CD4-positive, CD25-positive, alpha-beta regulatory T cell (primary cell): ENCODE measurements at regions not wholly inside any gene's neighbourhood (a gene's known extent, or its start where the extent isn't known, plus 50 kb on each side); places are given as distances from the start of the nearest gene placed in this dataset.

Source experiments
- ATAC-seq, 2 donors: fragments of 150-1000 bp; cut with Tn5 transposase; one replicate each; pipeline ENCODE4 v1.10.0; 2021; ENCODE audit warnings: low read depth in 2 of 2, moderate number of reproducible peaks in 2 of 2, moderate library complexity in 1 of 2
- DNase-seq, 3 donors: peaks; one replicate each; pipeline versions ENCODE4 v3.0.0 to v3.0.0-alpha.2; 2012 to 2022; ENCODE audit warnings: mixed read lengths in 1 of 3
- H3K27ac ChIP-seq: one replicate; pipeline ENCODE4 v1.7.0; 2013; ENCODE audit warnings: mild to moderate bottlenecking, low read length; ENCODE audit not compliant: insufficient read depth, poor library complexity, severe bottlenecking
- H3K27me3 ChIP-seq: one replicate; pipeline ENCODE4 v1.7.0; 2013; ENCODE audit warnings: low read length; ENCODE audit not compliant: control insufficient read depth, insufficient read depth
- H3K36me3 ChIP-seq: one replicate; pipeline ENCODE4 v1.7.0; 2013; ENCODE audit warnings: mild to moderate bottlenecking, low read length, moderate library complexity; ENCODE audit not compliant: control insufficient read depth, insufficient read depth
- H3K4me1 ChIP-seq: 2 replicates; pipeline ENCODE4 v1.7.0; 2013; ENCODE audit warnings: mild to moderate bottlenecking, low read length; ENCODE audit not compliant: insufficient read depth, control insufficient read depth, poor library complexity, severe bottlenecking
- H3K4me3 ChIP-seq: one replicate; pipeline ENCODE4 v1.7.0; 2013; ENCODE audit warnings: low read depth, mild to moderate bottlenecking, low read length, moderate library complexity
- H3K9me3 ChIP-seq, 2 experiments: 1 replicate in 1 of 2; 2 replicates in 1 of 2; pipeline ENCODE4 v1.7.0; 2013; ENCODE audit warnings: low read length in 2 of 2, mild to moderate bottlenecking in 1 of 2, moderate library complexity in 1 of 2; ENCODE audit not compliant: control insufficient read depth in 2 of 2
- H3K27ac Mint-ChIP-seq, 3 donors: one replicate each; pipeline ENCODE4 v1.8.0; 2020 to 2022; ENCODE audit warnings: mild to moderate bottlenecking in 3 of 3, mixed read lengths in 3 of 3, moderate library complexity in 2 of 3
- H3K27me3 Mint-ChIP-seq: one replicate; pipeline ENCODE4 v1.8.0; 2022; ENCODE audit warnings: mild to moderate bottlenecking, mixed read lengths
- H3K36me3 Mint-ChIP-seq: one replicate; pipeline ENCODE4 v1.8.0; 2020; ENCODE audit warnings: mixed read lengths
- H3K4me1 Mint-ChIP-seq, 4 donors: one replicate each; pipeline ENCODE4 v1.8.0; 2020 to 2022; ENCODE audit warnings: mixed read lengths in 4 of 4, mild to moderate bottlenecking in 1 of 4
- H3K4me3 Mint-ChIP-seq, 4 donors: one replicate each; pipeline ENCODE4 v1.8.0; 2020 to 2022; ENCODE audit warnings: mild to moderate bottlenecking in 4 of 4, mixed read lengths in 4 of 4, moderate library complexity in 3 of 4
- H3K9me3 Mint-ChIP-seq, 7 donors: one replicate each; pipeline ENCODE4 v1.8.0; 2020 to 2022; ENCODE audit warnings: mixed read lengths in 7 of 7, mild to moderate bottlenecking in 3 of 7, moderate library complexity in 2 of 7

- Mint-ChIP-seq H3K27ac (no peak overlapping the region), H3K4me1 (peaks cover 0 to 5% (median under 1%) of the 10 kb centered on the region in 4 donors), H3K36me3 (no peaks in the 10 kb centered on the region), H3K9me3 (peaks cover 0 to 1% (median 0%) of the 10 kb centered on the region in 7 donors), H3K4me3 (no peak overlapping the region), H3K27me3 (peaks cover 19% of the 10 kb centered on the region)
- no peaks in the 10 kb centered on the region for H3K9me3 ChIP-seq
- no peak overlapping the region for H3K27ac ChIP-seq
- H3K27me3 ChIP-seq, result peaks cover 4% of the 10 kb centered on the region
- no peaks in the 10 kb centered on the region for H3K36me3 ChIP-seq
- no peak overlapping the region for H3K4me3 ChIP-seq
- ATAC-seq (no peak), DNase-seq (no peak)
- no peaks in the 10 kb centered on the region for H3K4me1 ChIP-seq
Observed at GRCh38 chr5:171634511-171634910, 151.1 kb upstream of the SMIM23 start.

- Mint-ChIP-seq H3K9me3 (peaks cover 0 to 1% (median 0%) of the 10 kb centered on the region in 7 donors), H3K4me3 (no peak overlapping the region), H3K36me3 (no peaks in the 10 kb centered on the region), H3K27me3 (peaks cover 19% of the 10 kb centered on the region), H3K4me1 (peaks cover 0 to 5% (median under 1%) of the 10 kb centered on the region in 4 donors), H3K27ac (no peak overlapping the region)
- Histone ChIP-seq H3K4me1 (no peaks in the 10 kb centered on the region), H3K36me3 (no peaks in the 10 kb centered on the region), H3K4me3 (no peak overlapping the region), H3K27me3 (peaks cover 4% of the 10 kb centered on the region), H3K27ac (no peak overlapping the region), H3K9me3 (no peaks in the 10 kb centered on the region)
- DNase-seq, result no peak
- no peak for ATAC-seq
Observed at GRCh38 chr5:171635028-171635427, 150.6 kb upstream of the SMIM23 start.

DNA sequence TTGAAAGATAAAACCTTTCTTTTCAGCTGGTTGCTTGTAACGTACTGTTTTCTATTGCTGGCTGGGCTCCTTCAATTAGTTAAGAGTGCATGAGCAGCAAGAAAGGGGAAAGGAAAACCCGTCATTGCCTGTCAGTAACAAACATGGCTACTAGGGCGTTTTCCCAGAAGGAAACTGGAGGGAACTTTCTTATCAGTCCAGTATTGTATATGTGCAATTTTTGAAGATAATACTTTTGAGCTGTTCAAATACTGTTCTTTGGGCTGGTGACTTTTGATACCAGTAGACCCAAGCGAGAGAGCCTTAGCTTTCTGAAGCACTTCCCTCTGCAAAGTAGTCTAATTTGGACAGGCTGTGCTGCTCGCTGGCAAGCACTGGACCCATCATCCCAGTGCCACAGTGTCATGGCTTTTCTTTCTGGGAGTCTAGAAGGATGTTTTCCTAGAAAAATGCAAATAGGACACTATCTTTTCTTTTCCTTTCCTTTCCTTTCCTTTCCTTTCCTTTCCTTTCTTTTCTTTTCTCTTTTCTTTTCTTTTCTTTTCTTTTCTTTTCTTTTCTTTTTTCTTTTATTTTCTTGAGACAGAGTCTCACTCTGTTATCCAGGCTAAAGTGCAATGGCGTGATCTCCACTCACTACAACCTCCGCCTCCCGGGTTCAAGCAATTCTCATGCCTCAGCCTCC lies 149.9 kb upstream of the SMIM23 start:
- peaks cover 20% of the 10 kb centered on the region for H3K27me3 Mint-ChIP-seq
- no peaks in the 10 kb centered on the region for H3K4me1 ChIP-seq
- H3K36me3 Mint-ChIP-seq, result no peaks in the 10 kb centered on the region
- no peak overlapping the region for H3K27ac Mint-ChIP-seq
- H3K9me3 ChIP-seq, result no peaks in the 10 kb centered on the region
- H3K4me3 Mint-ChIP-seq, result no peak overlapping the region
- no peak overlapping the region for H3K4me3 ChIP-seq
- peaks cover 0 to 5% (median 0%) of the 10 kb centered on the region in 4 donors for H3K4me1 Mint-ChIP-seq
- H3K27me3 ChIP-seq, result peaks cover 4% of the 10 kb centered on the region
- DNase-seq (no peak), ATAC-seq (no peak)
- H3K27ac ChIP-seq, result no peak overlapping the region
- H3K9me3 Mint-ChIP-seq, result peaks cover 0 to 1% (median 0%) of the 10 kb centered on the region in 7 donors
- no peaks in the 10 kb centered on the region for H3K36me3 ChIP-seq

- no peaks in the 10 kb centered on the region for H3K4me1 ChIP-seq
- no peak for ATAC-seq
- no peaks in the 10 kb centered on the region for H3K9me3 Mint-ChIP-seq
Observed at GRCh38 chr5:171637811-171638210, 147.8 kb upstream of the SMIM23 start.

DNA sequence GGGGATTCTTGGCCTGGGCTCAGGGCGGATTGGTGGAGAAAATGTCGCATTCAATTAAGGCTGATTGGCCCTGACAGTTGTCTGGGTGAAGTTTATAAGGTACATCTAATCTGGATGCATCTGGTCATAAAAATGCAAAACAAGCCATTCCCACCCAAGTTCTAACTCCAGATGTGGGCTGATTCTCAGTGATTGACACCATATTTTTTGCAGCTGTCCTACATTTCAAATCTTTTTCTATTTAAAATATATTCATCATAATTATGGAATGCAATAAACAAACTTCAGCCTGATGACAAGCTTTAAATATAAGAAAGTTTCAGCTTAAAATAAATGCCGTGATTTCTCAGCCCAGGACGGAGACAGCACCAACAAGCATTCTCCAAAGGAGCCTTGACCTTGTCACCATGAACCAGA lies 146.4 kb upstream of the SMIM23 start:
- DNase-seq (no peak), ATAC-seq (no peak)
- Mint-ChIP-seq H3K4me1 (peaks cover 0 to 3% (median 0%) of the 10 kb centered on the region in 4 donors), H3K27me3 (peaks cover 20% of the 10 kb centered on the region), H3K9me3 (peaks cover 0 to 3% (median 0%) of the 10 kb centered on the region in 7 donors), H3K36me3 (no peaks in the 10 kb centered on the region), H3K27ac (no peak overlapping the region), H3K4me3 (no peak overlapping the region)
- H3K27ac ChIP-seq, result no peak overlapping the region
- H3K4me3 ChIP-seq, result no peak overlapping the region
- peaks cover 4% of the 10 kb centered on the region for H3K27me3 ChIP-seq
- H3K4me1 ChIP-seq, result no peaks in the 10 kb centered on the region
- no peaks in the 10 kb centered on the region for H3K9me3 ChIP-seq
- H3K36me3 ChIP-seq, result no peaks in the 10 kb centered on the region

More at GRCh38 chr5:171637811-171638210, 147.8 kb upstream of the SMIM23 start:
- Mint-ChIP-seq H3K36me3 (no peaks in the 10 kb centered on the region), H3K4me3 (no peak overlapping the region), H3K4me1 (peaks cover 0 to 5% (median 0%) of the 10 kb centered on the region in 4 donors), H3K27me3 (peaks cover 24% of the 10 kb centered on the region), H3K27ac (no peak overlapping the region)
- no peaks in the 10 kb centered on the region for H3K9me3 ChIP-seq
- H3K4me3 ChIP-seq, result no peak overlapping the region
- no peaks in the 10 kb centered on the region for H3K36me3 ChIP-seq
- no peak for DNase-seq
- no peak overlapping the region for H3K27ac ChIP-seq
- peaks cover 4% of the 10 kb centered on the region for H3K27me3 ChIP-seq

GRCh38 chr5:171639966-171640365 lies 145.7 kb upstream of the SMIM23 start:
- no peaks in the 10 kb centered on the region for H3K4me1 ChIP-seq
- Mint-ChIP-seq H3K36me3 (no peaks in the 10 kb centered on the region), H3K4me1 (no peaks in the 10 kb centered on the region), H3K9me3 (peaks cover 0 to 3% (median 0%) of the 10 kb centered on the region in 7 donors), H3K27ac (no peak overlapping the region), H3K4me3 (no peak overlapping the region), H3K27me3 (peaks cover 16% of the 10 kb centered on the region)
- no peak overlapping the region for H3K27ac ChIP-seq
- no peaks in the 10 kb centered on the region for H3K36me3 ChIP-seq
- H3K9me3 ChIP-seq, result no peaks in the 10 kb centered on the region
- ATAC-seq (no peak), DNase-seq (no peak)
- H3K27me3 ChIP-seq, result peaks cover 1% of the 10 kb centered on the region
- no peak overlapping the region for H3K4me3 ChIP-seq

- no peak for ATAC-seq
- H3K27ac Mint-ChIP-seq, result no peak overlapping the region
- H3K4me3 Mint-ChIP-seq, result no peak overlapping the region
- no peak overlapping the region for H3K27ac ChIP-seq
- DNase-seq, result no peak
- H3K4me1 Mint-ChIP-seq, result no peaks in the 10 kb centered on the region
- no peaks in the 10 kb centered on the region for H3K27me3 ChIP-seq
- H3K9me3 ChIP-seq, result no peaks in the 10 kb centered on the region
- no peaks in the 10 kb centered on the region for H3K36me3 Mint-ChIP-seq
- H3K36me3 ChIP-seq, result no peaks in the 10 kb centered on the region
- H3K27me3 Mint-ChIP-seq, result peaks cover 14% of the 10 kb centered on the region
- H3K4me3 ChIP-seq, result no peak overlapping the region
- H3K4me1 ChIP-seq, result no peaks in the 10 kb centered on the region
- H3K9me3 Mint-ChIP-seq, result peaks cover 0 to 3% (median 0%) of the 10 kb centered on the region in 7 donors
Observed at GRCh38 chr5:171640480-171640879, 145.1 kb upstream of the SMIM23 start.

DNA sequence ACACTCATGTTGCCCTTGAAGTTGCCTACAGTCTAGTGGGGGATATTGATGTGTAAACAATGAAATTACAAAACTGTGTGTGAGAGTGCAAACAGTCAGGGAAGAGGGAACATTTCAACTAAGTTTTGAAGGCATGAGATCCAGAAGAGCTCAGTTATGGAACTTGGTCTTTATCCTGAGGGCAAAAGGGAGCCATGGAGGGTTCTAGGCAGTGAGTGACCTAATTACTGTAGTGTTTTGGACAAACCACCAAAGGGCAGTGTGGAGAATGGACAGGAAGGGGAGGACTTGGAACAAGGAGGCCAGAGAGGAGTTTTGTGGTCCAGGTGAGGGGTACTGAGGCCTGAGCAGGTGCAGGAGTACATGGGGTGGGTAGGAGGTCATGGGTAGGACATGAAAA lies 143.7 kb upstream of the SMIM23 start:
- H3K36me3 ChIP-seq, result no peaks in the 10 kb centered on the region
- ATAC-seq (no peak), DNase-seq (no peak)
- H3K27me3 Mint-ChIP-seq, result peaks cover 5% of the 10 kb centered on the region
- no peak overlapping the region for H3K27ac ChIP-seq
- H3K4me1 ChIP-seq, result no peaks in the 10 kb centered on the region
- no peak overlapping the region for H3K27ac Mint-ChIP-seq
- H3K4me3 Mint-ChIP-seq, result no peak overlapping the region
- H3K9me3 ChIP-seq, result no peaks in the 10 kb centered on the region
- H3K27me3 ChIP-seq, result no peaks in the 10 kb centered on the region
- no peak overlapping the region for H3K4me3 ChIP-seq
- peaks cover 0 to 3% (median 0%) of the 10 kb centered on the region in 7 donors for H3K9me3 Mint-ChIP-seq
- H3K4me1 Mint-ChIP-seq, result no peaks in the 10 kb centered on the region
- no peaks in the 10 kb centered on the region for H3K36me3 Mint-ChIP-seq
